Activated naive CD4-positive, alpha-beta T cell treated with anti-CD3 and anti-CD28 coated beads for 36 hours (primary cell): ENCODE measurements at regions not wholly inside any gene's neighbourhood (a gene's known extent, or its start where the extent isn't known, plus 50 kb on each side); places are given as distances from the start of the nearest gene placed in this dataset.

Source experiments
- CTCF ChIA-PET: fragments of 350-600 bp; sonication (Branson Sonifier 250); formaldehyde crosslinking; loops from one replicate; lab custom pipeline; 2021; ENCODE audit warnings: antibody characterized with exemption; lab: Charles Lee
- DNase-seq: peaks from one replicate; pipeline ENCODE4 v3.0.0-alpha.2; 2020
- H3K27ac Mint-ChIP-seq: one replicate; pipeline ENCODE4 v1.8.0; 2021; ENCODE audit warnings: mild to moderate bottlenecking, mixed read lengths
- H3K27me3 Mint-ChIP-seq: one replicate; pipeline ENCODE4 v1.8.0; 2021; ENCODE audit warnings: low read depth, mixed read lengths
- H3K36me3 Mint-ChIP-seq: one replicate; pipeline ENCODE4 v1.8.0; 2021; ENCODE audit warnings: low read depth, mixed read lengths
- H3K4me1 Mint-ChIP-seq: one replicate; pipeline ENCODE4 v1.8.0; 2021; ENCODE audit warnings: low read depth, mixed read lengths
- H3K4me3 Mint-ChIP-seq: one replicate; pipeline ENCODE4 v1.8.0; 2021; ENCODE audit warnings: mild to moderate bottlenecking, moderate library complexity, mixed read lengths
- H3K9me3 Mint-ChIP-seq: one replicate; pipeline ENCODE4 v1.8.0; 2021; ENCODE audit warnings: mixed read lengths
- intact Hi-C: fragments of 100-400 bp; cut with micrococcal nuclease; formaldehyde crosslinking; loops from one replicate; pipeline ENCODE4 v1.15.1; 2023

- no peaks in the 10 kb centered on the region for H3K9me3 Mint-ChIP-seq
- CTCF ChIA-PET, result no interaction called here
- H3K27ac Mint-ChIP-seq, result no peak overlapping the region
- intact Hi-C loops, result no loop called here
- H3K4me1 Mint-ChIP-seq, result no peaks in the 10 kb centered on the region
- DNase-seq, result no peak
- peaks cover 34% of the 10 kb centered on the region for H3K27me3 Mint-ChIP-seq
- no peaks in the 10 kb centered on the region for H3K36me3 Mint-ChIP-seq
- no peak overlapping the region for H3K4me3 Mint-ChIP-seq
Measured at GRCh38 chr9:36746415-36746814, 173.7 kb downstream of the MELK start.

GRCh38 chr9:36748322-36748899, 175.7 kb downstream of the MELK start:
- H3K9me3 Mint-ChIP-seq, result no peaks in the 10 kb centered on the region
- intact Hi-C loops, result no loop called here
- no peaks in the 10 kb centered on the region for H3K4me1 Mint-ChIP-seq
- H3K27ac Mint-ChIP-seq, result no peak overlapping the region
- H3K4me3 Mint-ChIP-seq, result no peak overlapping the region
- CTCF ChIA-PET, result interaction anchor here (0.7 kb wide), 1 partner anchor 854 kb away, joined by 3 read pairs; no protein-coding TSS in a partner anchor
- no peaks in the 10 kb centered on the region for H3K36me3 Mint-ChIP-seq
- peak; percentile 57 for DNase-seq
- H3K27me3 Mint-ChIP-seq, result peaks cover 32% of the 10 kb centered on the region

- Mint-ChIP-seq H3K4me1 (no peaks in the 10 kb centered on the region), H3K9me3 (no peaks in the 10 kb centered on the region), H3K4me3 (no peak overlapping the region), H3K27me3 (peaks cover 36% of the 10 kb centered on the region), H3K27ac (no peak overlapping the region), H3K36me3 (no peaks in the 10 kb centered on the region)
- intact Hi-C loops, result no loop called here
- CTCF ChIA-PET, result no interaction called here
- DNase-seq, result no peak
Measured at GRCh38 chr9:36749461-36749860, 176.8 kb downstream of the MELK start.

GRCh38 chr9:36750630-36751029, 177.9 kb downstream of the MELK start:
- no peak for DNase-seq
- H3K27me3 Mint-ChIP-seq, result peaks cover 43% of the 10 kb centered on the region
- H3K9me3 Mint-ChIP-seq, result no peaks in the 10 kb centered on the region
- intact Hi-C loops, result no loop called here
- H3K27ac Mint-ChIP-seq, result no peak overlapping the region
- no peaks in the 10 kb centered on the region for H3K36me3 Mint-ChIP-seq
- H3K4me3 Mint-ChIP-seq, result no peak overlapping the region
- no peaks in the 10 kb centered on the region for H3K4me1 Mint-ChIP-seq
- CTCF ChIA-PET, result interaction anchor here (0.7 kb wide), 1 partner anchor 19 kb away, joined by 3 read pairs; no protein-coding TSS in a partner anchor

- CTCF ChIA-PET, result no interaction called here
Measured at GRCh38 chr9:36755019-36755418, 182.3 kb downstream of the MELK start.

GRCh38 chr9:36759141-36759540, 186.4 kb downstream of the MELK start:
- Mint-ChIP-seq H3K27me3 (peaks cover 25% of the 10 kb centered on the region), H3K36me3 (no peaks in the 10 kb centered on the region), H3K4me3 (no peak overlapping the region), H3K9me3 (no peaks in the 10 kb centered on the region), H3K27ac (no peak overlapping the region), H3K4me1 (no peaks in the 10 kb centered on the region)
- CTCF ChIA-PET, result interaction anchor here (0.7 to 1.1 kb wide), 3 partner anchors 30 to 352 kb away, joined by 3 to 4 read pairs (median 3); no protein-coding TSS in a partner anchor
- intact Hi-C loops, result no loop called here
- no peak for DNase-seq

More at GRCh38 chr9:36755019-36755418, 182.3 kb downstream of the MELK start:
- intact Hi-C loops, result no loop called here
- H3K9me3 Mint-ChIP-seq, result no peaks in the 10 kb centered on the region
- no peaks in the 10 kb centered on the region for H3K4me1 Mint-ChIP-seq
- H3K4me3 Mint-ChIP-seq, result no peak overlapping the region
- no peak for DNase-seq
- peaks cover 22% of the 10 kb centered on the region for H3K27me3 Mint-ChIP-seq
- H3K36me3 Mint-ChIP-seq, result no peaks in the 10 kb centered on the region
- no peak overlapping the region for H3K27ac Mint-ChIP-seq

GRCh38 chr9:36759976-36760375, 187.3 kb downstream of the MELK start:
- Mint-ChIP-seq H3K27ac (no peak overlapping the region), H3K4me1 (no peaks in the 10 kb centered on the region), H3K27me3 (peaks cover 23% of the 10 kb centered on the region), H3K4me3 (no peak overlapping the region), H3K9me3 (no peaks in the 10 kb centered on the region), H3K36me3 (no peaks in the 10 kb centered on the region)
- intact Hi-C loops, result no loop called here
- DNase-seq, result no peak
- CTCF ChIA-PET, result no interaction called here

GRCh38 chr9:36760667-36761420, 188.1 kb downstream of the MELK start:
- intact Hi-C loops, result no loop called here
- H3K27ac Mint-ChIP-seq, result no peak overlapping the region
- no peak overlapping the region for H3K4me3 Mint-ChIP-seq
- H3K27me3 Mint-ChIP-seq, result peaks cover 17% of the 10 kb centered on the region
- no peak for DNase-seq
- CTCF ChIA-PET, result no interaction called here
- H3K9me3 Mint-ChIP-seq, result no peaks in the 10 kb centered on the region
- H3K4me1 Mint-ChIP-seq, result no peaks in the 10 kb centered on the region
- no peaks in the 10 kb centered on the region for H3K36me3 Mint-ChIP-seq

GRCh38 chr9:36762958-36763357, 190.3 kb downstream of the MELK start:
- intact Hi-C loops, result no loop called here
- CTCF ChIA-PET, result interaction anchor here (0.9 kb wide), 1 partner anchor 34 kb away, joined by 3 read pairs; no protein-coding TSS in a partner anchor
- no peak overlapping the region for H3K4me3 Mint-ChIP-seq

GRCh38 chr9:36763778-36764177, 191.1 kb downstream of the MELK start:
- no peaks in the 10 kb centered on the region for H3K4me1 Mint-ChIP-seq
- no peaks in the 10 kb centered on the region for H3K36me3 Mint-ChIP-seq
- intact Hi-C loops, result no loop called here
- peaks cover 14% of the 10 kb centered on the region for H3K27me3 Mint-ChIP-seq
- CTCF ChIA-PET, result no interaction called here
- no peaks in the 10 kb centered on the region for H3K9me3 Mint-ChIP-seq
- no peak overlapping the region for H3K4me3 Mint-ChIP-seq
- no peak overlapping the region for H3K27ac Mint-ChIP-seq
- no peak for DNase-seq

More at GRCh38 chr9:36762958-36763357, 190.3 kb downstream of the MELK start:
- H3K9me3 Mint-ChIP-seq, result no peaks in the 10 kb centered on the region
- H3K27me3 Mint-ChIP-seq, result peaks cover 14% of the 10 kb centered on the region
- H3K27ac Mint-ChIP-seq, result no peak overlapping the region
- DNase-seq, result no peak
- no peaks in the 10 kb centered on the region for H3K36me3 Mint-ChIP-seq
- no peaks in the 10 kb centered on the region for H3K4me1 Mint-ChIP-seq

- H3K27me3 Mint-ChIP-seq, result peaks cover 14% of the 10 kb centered on the region
- H3K4me1 Mint-ChIP-seq, result no peaks in the 10 kb centered on the region
- H3K36me3 Mint-ChIP-seq, result no peaks in the 10 kb centered on the region
- CTCF ChIA-PET, result no interaction called here
- DNase-seq, result no peak
- no peak overlapping the region for H3K4me3 Mint-ChIP-seq
- intact Hi-C loops, result loop anchor here (5.0 kb wide), 2 partner anchors 277 to 1662 kb away; partner anchors contain the start of gene STOML2
- H3K27ac Mint-ChIP-seq, result no peak overlapping the region
- no peaks in the 10 kb centered on the region for H3K9me3 Mint-ChIP-seq
Measured at GRCh38 chr9:36764364-36765076, 191.8 kb downstream of the MELK start.

GRCh38 chr9:36765077-36765390, 192.3 kb downstream of the MELK start:
- Mint-ChIP-seq H3K36me3 (no peaks in the 10 kb centered on the region), H3K4me1 (no peaks in the 10 kb centered on the region), H3K27ac (no peak overlapping the region), H3K9me3 (no peaks in the 10 kb centered on the region), H3K4me3 (no peak overlapping the region), H3K27me3 (peaks cover 11% of the 10 kb centered on the region)
- intact Hi-C loops, result loop anchor here (5.0 kb wide), 2 partner anchors 278 to 1663 kb away; partner anchors contain the start of gene STOML2
- no peak for DNase-seq
- CTCF ChIA-PET, result no interaction called here
